ELR (cell line): ENCODE measurements at regions not wholly inside any gene's neighbourhood (a gene's known extent, or its start where the extent isn't known, plus 50 kb on each side); places are given as distances from the start of the nearest gene placed in this dataset.

ENCODE experiments used
- DNase-seq: peaks from one replicate; pipeline ENCODE4 v3.0.0-alpha.2; 2015; ENCODE audit warnings: low read depth

GRCh38 chr1:224486801-224487583 lies 52.4 kb upstream of the WDR26 start:
- DNase-seq = no peak

DNA sequence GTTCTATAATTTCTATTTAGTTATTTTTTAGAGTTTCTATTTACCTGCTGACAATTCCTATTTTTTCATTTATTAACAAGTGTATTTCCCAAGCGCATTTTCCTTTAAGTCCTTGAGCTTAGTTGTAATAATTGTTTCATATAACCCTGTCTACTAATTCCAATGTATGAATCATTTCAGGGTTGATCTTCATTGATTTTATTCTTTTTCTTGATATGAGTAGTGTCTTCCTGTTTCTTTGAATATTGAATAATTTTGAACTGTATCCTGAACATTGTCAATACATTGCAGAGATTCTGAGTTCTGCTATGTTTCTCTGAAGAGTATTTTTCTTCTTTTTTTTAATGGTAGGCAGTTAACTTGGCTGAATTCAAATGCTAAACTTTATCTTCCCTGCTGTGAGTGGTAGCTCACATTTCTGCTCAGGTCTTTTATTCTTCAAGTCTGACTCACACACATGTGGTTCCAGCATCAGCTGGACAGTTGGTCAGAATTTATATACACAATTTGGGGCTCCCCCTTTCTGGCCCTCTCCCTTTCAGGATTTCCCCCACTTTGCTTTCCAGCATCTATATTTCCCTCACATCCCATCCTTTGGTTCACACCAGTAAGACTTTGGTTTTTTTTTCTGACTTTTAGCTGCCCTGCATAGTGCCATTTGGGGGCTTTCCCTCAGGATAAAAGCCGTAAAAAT lies 54.4 kb upstream of the WDR26 start:
- DNase-seq = peak; percentile 69

DNA sequence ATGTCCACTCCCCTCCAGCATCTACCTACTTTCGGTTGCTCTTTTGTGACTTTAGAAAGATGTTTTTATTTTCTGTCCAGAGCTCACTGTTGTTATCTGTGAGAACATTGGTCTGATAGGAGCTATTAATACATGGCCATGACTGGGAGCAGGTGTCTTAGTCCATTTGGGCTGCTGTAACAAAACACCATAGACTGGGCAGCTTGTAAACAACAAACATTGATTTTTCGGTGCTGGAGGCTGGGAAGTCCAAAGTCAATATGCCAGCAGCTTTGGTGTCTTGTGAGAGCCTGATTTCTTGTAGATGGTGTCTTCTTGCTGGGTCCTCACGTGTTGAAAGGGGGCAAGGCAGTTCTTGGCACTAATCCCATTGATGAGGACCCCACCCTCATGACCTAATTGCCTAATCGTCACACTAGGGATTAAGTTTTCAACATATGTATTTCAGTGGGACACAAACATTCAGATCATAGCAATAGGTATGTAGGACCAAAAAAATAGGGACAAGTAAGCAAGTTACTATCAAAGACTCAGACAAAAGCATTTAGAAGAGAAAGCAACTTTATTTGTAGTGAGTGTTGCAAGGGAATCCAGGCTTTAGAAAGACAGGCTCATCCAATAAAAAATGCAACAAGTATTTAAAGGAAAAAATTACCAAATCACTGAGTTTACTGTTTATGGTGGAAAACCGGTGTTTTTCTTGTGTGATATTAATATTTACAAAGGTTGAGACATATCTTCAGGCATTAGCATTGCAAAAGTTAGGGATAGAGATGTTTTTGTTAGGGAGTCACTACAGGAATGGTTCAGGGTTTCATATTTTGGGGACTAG lies 55.2 kb upstream of the WDR26 start:
- no peak for DNase-seq

GRCh38 chr1:224490549-224491537 lies 56.2 kb upstream of the WDR26 start:
- no peak for DNase-seq

- DNase-seq = no peak
Observed at GRCh38 chr1:224492015-224492414, 57.4 kb upstream of the WDR26 start.

DNA sequence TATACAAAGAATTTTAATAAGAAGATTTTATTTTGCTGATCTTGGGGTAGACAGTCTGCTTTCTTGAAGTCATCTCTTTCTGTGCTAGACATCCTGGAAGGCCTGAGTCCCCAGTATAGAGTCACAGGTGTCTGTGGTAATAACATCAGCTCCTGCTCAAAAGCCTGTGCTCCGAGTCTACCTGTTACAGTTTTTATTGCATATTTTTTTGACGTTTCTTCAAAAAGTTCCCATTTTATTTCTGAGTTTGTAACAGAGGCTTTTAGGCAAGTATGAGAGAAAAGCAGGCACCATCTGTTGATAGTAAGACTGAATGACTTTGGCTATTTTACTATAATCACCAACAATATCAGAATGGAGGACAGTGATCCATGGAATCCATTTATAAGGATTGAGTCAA lies 58.0 kb upstream of the WDR26 start:
- DNase-seq = no peak

DNA sequence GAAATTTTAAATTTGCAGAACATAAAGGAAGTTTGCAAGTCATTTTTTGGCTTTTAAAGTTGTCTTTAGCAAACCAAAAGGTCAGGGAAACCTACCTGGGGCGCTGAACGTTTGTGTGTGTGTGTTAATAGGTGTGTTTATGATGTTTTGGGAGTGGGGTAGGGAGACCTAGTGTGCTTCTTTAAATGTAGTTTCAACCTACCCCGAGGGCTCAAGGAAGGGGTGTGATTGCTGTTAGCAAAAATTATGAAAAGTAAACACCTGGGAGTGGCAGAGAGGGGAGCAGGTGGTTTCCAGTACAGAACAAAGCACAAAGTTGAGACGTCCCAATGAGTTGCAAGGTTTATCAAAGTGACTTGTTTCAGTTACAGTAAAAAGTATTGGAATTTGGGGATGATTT lies 58.7 kb upstream of the WDR26 start:
- no peak for DNase-seq

DNA sequence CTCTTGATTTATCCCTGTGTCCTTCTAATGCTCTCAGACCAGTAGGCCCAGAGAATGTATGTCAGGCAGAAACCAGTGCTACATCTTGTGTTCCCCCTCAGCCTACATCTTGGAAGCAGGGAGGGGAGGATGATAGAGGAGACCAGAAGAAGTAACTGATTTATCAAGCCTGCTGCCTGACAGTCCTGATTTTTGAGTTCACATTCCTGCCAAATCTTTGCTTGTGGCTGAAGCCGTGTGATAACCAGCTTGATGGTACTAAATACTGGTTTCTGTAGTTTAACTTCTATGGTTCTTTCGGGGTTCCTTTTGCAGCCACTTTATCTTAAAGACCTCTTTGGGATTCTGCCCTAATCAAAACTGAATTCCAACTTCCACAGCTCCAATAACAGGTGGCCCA lies 59.7 kb upstream of the WDR26 start:
- no peak for DNase-seq

GRCh38 chr1:224495866-224496265 lies 61.3 kb upstream of the WDR26 start:
- DNase-seq = no peak

GRCh38 chr1:224496826-224497225 lies 62.2 kb upstream of the WDR26 start:
- no peak for DNase-seq

GRCh38 chr1:224497714-224498573 lies 63.3 kb upstream of the WDR26 start:
- peak; percentile 96 for DNase-seq

DNA sequence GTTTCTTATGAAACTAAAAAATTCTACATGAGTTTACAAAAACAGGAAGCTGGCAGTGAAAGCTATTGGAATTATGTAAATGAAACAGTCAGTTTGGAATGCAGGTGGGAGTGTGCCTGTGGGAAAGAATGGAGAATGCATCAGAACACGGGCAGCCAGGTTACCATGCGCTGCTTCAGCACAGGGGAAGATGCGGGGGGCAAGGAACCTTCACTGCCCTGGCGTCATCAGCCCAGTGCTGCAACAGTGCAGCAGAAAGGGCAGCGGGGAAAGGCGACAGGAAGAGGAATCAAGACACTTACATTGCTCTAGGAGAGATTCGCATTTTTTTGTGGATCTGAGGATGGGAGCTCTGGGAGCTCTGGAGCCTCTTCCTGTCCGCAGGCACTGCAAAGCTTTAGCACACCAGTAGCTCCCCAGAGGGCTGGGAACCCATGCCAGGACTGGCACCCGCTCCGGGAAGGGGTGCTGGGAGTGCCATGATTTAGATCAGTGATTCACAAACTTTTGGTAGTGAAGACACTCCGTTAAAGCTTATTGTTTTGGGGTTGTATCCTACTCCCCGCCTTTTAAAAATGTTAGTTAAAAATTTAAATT lies 64.1 kb upstream of the WDR26 start:
- peak; percentile 91 for DNase-seq

- DNase-seq = peak; percentile 57
Observed at GRCh38 chr1:224499204-224499603, 64.6 kb upstream of the WDR26 start.

GRCh38 chr1:224500796-224501195 lies 66.2 kb upstream of the WDR26 start:
- no peak for DNase-seq

GRCh38 chr1:224501836-224502235 lies 67.2 kb upstream of the WDR26 start:
- no peak for DNase-seq

DNA sequence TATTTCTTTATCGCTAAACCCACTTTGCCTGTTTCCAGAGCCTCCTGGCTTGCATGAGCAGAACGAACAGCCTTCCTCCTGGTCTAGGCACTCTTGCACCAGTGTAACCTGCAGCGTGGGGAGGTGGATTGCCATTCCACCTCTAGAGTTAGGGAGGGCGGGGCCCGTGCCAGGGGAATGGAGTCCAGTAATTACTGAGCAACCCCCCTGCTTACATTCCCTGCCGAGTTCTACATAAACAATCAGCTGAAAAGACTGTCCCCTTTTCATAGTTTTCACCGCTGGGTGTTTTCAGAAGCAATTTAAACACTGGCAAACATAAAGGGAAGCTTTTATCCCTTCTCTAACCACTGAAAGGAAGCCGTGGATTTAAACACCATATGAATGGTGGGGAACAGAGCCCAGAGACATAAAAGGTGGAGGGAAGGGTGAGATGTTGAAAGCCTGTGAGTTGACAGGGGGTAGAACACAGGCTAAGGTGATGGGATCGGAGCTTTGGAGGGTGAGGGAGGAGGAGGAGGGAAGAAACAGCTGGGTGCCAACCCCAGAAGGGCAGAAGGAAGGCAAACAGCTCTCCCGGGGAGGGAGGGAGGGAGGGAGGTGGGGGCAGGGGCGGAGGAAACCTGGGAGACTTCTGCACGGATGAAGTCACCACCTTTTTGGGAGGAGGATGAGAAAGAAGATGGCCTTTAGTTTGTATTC lies 68.0 kb upstream of the WDR26 start:
- no peak for DNase-seq

- DNase-seq = peak; percentile 64
Observed at GRCh38 chr1:224503161-224504118, 68.8 kb upstream of the WDR26 start.

DNA sequence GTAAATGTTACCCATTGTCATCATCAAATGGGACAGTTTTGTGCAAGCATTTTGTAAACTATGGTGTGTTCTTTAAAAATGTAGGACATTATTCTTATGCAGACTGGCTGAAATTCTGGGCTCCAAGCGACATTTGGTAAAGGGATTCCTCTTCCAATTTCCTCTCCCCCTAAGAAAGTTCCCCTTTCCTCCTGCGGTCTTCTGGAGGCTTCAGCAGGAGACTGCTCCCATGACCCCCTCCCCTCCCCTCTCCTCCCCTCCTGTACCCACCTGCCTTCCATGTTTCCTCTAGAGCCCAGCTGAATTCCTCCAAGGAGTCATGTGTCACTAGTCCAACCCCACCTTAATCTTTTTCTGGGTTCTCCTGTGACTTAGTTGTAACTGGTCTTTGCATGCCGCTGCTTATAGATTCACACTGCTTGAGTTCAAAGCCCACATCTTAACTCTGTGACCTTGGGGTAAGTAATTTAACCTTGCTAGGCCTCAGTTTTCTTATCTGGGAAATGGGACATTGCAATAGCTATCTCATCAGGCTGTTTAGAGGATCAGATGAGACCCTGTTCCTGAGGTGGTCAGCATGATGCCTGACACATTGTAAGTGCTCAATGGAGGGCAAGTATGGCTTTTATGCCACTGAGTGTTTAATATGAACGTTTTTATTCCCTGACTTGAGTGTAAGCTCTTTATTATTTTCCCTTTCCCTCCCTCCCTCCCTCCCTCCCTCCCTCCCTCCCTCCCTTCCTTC lies 69.9 kb upstream of the WDR26 start:
- no peak for DNase-seq
